A172 (cell line): ENCODE measurements at regions not wholly inside any gene's neighbourhood (a gene's known extent, or its start where the extent isn't known, plus 50 kb on each side); places are given as distances from the start of the nearest gene placed in this dataset.
"Not testable (repeated sequence)": the region's sequence is repeated elsewhere in the genome, so short reads cannot be mapped to it uniquely, and the experiment has no call there.

ENCODE experiments used
- DNase-seq: peaks from one replicate; pipeline ENCODE4 v3.0.0-alpha.2; 2015; ENCODE audit warnings: low spot score

- DNase-seq = no peak
These were observed 284.9 kb downstream of the C1D start for GRCh38 chr2:67777836-67778429.

- not testable (repeated sequence) for DNase-seq
These were observed 282.0 kb downstream of the C1D start for GRCh38 chr2:67780841-67781240.

GRCh38 chr2:67782443-67782842, 280.4 kb downstream of the C1D start:
- no peak for DNase-seq

GRCh38 chr2:67783026-67783425, 279.8 kb downstream of the C1D start:
- no peak for DNase-seq

GRCh38 chr2:67790622-67791021, 272.2 kb downstream of the C1D start:
- peak; percentile 57 for DNase-seq

GRCh38 chr2:67792191-67792590, 270.6 kb downstream of the C1D start:
- DNase-seq = no peak

GRCh38 chr2:67792681-67793091, 270.1 kb downstream of the C1D start:
- no peak for DNase-seq

- peak; percentile 9 for DNase-seq
These were observed 264.8 kb downstream of the C1D start for GRCh38 chr2:67797801-67798540.

- DNase-seq = no peak
These were observed 264.2 kb downstream of the C1D start for GRCh38 chr2:67798541-67799160.

GRCh38 chr2:67799886-67800285, 262.9 kb downstream of the C1D start:
- no peak for DNase-seq

GRCh38 chr2:67802291-67802690, 260.5 kb downstream of the C1D start:
- DNase-seq = no peak

GRCh38 chr2:67802824-67803223, 260.0 kb downstream of the C1D start:
- no peak for DNase-seq

GRCh38 chr2:67806816-67807215, 256.0 kb downstream of the C1D start:
- no peak for DNase-seq

GRCh38 chr2:67808112-67808511, 254.7 kb downstream of the C1D start:
- no peak for DNase-seq

GRCh38 chr2:67812682-67813081, 250.1 kb downstream of the C1D start:
- DNase-seq = no peak

GRCh38 chr2:67823726-67824125, 239.1 kb downstream of the C1D start:
- no peak for DNase-seq

GRCh38 chr2:67824186-67824585, 238.6 kb downstream of the C1D start:
- peak; percentile 53 for DNase-seq

GRCh38 chr2:67825476-67825875, 237.3 kb downstream of the C1D start:
- peak; percentile 83 for DNase-seq

- DNase-seq = no peak
These were observed 234.7 kb downstream of the C1D start for GRCh38 chr2:67828066-67828465.

- DNase-seq = no peak
These were observed 233.3 kb downstream of the C1D start for GRCh38 chr2:67829470-67829869.

GRCh38 chr2:67833632-67834031, 229.2 kb downstream of the C1D start:
- no peak for DNase-seq

- no peak for DNase-seq
These were observed 228.3 kb downstream of the C1D start for GRCh38 chr2:67834482-67834881.

GRCh38 chr2:67835266-67835665, 227.5 kb downstream of the C1D start:
- no peak for DNase-seq
